NCI-H226 (cell line): ENCODE measurements at regions not wholly inside any gene's neighbourhood (a gene's known extent, or its start where the extent isn't known, plus 50 kb on each side); places are given as distances from the start of the nearest gene placed in this dataset.
"Not testable (repeated sequence)": the region's sequence is repeated elsewhere in the genome, so short reads cannot be mapped to it uniquely, and the experiment has no call there.

ENCODE experiments used
- DNase-seq: peaks from one replicate; pipeline ENCODE4 v3.0.0-alpha.2; 2015

GRCh38 chr3:22836131-22836530, 367.0 kb upstream of the UBE2E2 start:
- no peak for DNase-seq

DNA sequence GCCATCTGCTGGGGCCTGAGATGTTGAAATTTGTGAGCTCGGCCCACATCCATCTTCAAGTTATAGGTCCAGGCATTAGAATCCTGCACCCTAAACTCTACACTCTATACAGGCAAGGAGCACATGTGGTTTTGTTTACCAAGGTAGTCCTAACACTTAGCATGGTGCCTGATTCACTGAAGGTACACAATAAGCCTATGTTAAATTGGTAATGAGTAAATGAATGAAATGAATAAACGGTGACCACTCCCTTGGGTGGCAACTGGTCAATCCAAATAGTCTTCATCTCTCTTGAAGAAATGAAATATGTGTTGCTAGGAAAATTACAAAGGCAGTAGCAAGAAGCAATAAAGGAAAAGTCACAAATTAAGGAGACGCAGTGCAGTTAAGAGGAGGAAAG, 359.3 kb upstream of the UBE2E2 start:
- DNase-seq: no peak

- no peak for DNase-seq
These were observed 356.6 kb upstream of the UBE2E2 start for GRCh38 chr3:22846566-22846965.

GRCh38 chr3:22849583-22849982, 353.5 kb upstream of the UBE2E2 start:
- not testable (repeated sequence) for DNase-seq

GRCh38 chr3:22856811-22857210, 346.3 kb upstream of the UBE2E2 start:
- DNase-seq: no peak

- DNase-seq: no peak
These were observed 344.6 kb upstream of the UBE2E2 start for GRCh38 chr3:22858486-22858885.

GRCh38 chr3:22859618-22860017, 343.5 kb upstream of the UBE2E2 start:
- DNase-seq: no peak

DNA sequence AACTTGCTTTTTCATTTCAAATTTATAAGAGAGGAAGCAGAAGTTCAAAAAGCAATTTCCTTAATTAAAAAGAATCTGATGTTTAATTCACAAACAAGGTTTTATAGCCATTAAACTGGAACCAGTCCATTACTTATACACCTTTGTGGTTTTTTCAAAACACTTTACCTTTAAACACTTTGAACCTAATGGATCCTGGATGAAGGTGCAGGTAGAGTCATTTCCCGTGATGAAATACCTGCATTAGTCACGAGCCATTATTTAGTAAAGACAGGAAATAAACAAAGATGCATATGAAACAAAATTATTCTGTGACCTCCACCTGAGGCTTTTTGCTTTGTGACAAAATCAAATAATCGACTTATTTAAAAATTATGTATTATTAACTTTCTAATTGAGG, 341.7 kb upstream of the UBE2E2 start:
- no peak for DNase-seq

- no peak for DNase-seq
These were observed 341.0 kb upstream of the UBE2E2 start for GRCh38 chr3:22862111-22862510.

DNA sequence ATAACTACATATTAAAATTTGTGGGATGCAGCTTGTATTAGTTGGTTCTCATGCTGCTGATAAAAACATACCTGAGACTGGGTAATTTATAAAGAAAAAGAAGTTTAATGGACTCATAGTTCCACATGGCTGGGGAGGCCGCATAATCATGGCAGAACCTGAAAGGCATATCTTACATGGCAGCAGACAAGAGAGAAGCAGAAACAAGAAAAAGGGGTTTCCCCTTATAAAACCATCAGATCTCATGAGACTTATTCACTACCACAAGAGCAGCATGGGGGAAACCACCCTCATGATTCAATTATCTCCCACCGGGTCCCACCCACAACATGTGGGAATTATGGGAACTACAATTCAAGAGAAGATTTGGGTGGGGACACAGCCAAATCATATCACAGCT, 320.3 kb upstream of the UBE2E2 start:
- not testable (repeated sequence) for DNase-seq

- no peak for DNase-seq
These were observed 318.1 kb upstream of the UBE2E2 start for GRCh38 chr3:22885039-22885438.

DNA sequence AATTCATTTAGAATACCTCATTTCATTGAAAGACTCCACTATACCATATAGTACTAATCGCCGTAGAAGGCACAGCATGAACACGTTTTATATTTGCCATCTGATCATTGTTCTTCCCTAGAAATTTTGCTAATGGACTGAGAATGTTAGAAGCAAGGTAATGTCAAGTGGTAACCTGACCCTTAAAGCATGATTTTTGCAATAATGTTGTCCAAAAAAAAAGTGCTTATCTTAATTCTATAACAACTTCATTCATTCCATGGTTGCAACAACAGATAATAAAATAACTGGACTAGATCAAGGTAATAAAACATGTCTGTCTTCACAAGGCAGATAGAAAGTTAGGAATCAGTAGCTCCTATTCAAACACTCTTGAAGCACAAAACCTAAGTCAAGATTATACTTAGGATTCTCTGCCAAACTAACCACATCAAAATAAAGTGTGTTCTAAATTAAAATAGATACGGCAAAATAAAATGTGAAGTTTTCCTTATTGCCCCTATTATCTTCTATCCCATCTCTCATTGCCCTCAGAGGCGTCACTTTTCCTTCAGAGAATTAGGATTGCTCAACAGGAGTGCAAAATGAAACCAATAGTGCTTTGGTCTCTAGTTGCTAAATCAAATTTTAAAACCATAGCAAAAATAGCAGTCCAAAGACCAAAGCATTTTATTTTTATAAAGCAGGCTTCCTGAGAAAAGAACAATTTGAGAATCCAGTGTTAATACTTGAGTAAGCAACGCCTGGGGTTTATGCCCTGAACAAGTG, 317.4 kb upstream of the UBE2E2 start:
- DNase-seq: no peak

- DNase-seq: no peak
These were observed 316.6 kb upstream of the UBE2E2 start for GRCh38 chr3:22886439-22887068.

DNA sequence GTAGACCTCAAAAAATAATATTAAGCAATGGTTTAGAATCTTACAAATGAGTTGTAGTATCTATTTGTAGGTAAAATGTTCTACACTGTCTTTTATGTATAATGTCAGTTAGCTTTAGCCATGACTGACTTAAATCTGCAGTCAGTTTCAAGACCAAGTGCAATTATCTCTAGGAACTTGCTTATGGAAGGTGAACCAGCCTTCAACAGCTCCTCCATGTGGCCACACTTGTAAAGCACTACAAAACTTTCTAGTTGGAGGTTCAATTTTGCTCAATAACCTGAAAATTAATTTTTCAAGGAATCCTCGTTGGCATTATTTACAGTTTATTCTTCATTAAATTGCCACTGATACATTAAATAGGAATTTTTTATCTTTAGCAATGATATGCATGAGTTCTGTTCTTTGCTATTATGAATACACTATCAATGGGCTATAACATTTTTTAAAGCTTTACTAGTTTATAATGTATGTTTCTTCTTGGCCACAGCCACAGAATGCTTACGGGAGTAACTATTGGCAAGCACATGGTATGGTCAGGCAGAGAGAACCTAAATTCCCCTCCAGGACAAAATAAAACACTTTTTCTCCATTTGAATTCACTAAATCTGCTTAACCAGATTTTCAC, 315.3 kb upstream of the UBE2E2 start:
- DNase-seq: no peak

DNA sequence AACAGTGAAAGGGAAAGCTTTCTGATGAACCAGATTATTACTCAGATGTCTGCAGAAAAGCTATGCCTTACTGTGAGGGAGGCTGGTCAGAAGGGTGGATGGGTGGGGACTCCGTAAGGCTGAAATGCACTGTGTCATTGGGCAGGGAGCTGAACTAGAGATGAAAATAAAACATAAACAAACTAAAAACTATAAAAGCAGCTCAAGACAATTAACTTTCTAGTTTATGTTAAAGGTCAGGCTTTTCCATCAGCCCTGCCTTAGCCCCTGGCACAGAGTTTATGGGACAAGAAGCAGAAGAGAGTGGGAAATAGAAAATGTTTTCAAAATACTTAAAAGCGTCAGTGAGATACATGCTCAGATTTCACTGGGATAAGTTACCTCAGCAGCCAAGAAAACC, 310.0 kb upstream of the UBE2E2 start:
- no peak for DNase-seq

DNA sequence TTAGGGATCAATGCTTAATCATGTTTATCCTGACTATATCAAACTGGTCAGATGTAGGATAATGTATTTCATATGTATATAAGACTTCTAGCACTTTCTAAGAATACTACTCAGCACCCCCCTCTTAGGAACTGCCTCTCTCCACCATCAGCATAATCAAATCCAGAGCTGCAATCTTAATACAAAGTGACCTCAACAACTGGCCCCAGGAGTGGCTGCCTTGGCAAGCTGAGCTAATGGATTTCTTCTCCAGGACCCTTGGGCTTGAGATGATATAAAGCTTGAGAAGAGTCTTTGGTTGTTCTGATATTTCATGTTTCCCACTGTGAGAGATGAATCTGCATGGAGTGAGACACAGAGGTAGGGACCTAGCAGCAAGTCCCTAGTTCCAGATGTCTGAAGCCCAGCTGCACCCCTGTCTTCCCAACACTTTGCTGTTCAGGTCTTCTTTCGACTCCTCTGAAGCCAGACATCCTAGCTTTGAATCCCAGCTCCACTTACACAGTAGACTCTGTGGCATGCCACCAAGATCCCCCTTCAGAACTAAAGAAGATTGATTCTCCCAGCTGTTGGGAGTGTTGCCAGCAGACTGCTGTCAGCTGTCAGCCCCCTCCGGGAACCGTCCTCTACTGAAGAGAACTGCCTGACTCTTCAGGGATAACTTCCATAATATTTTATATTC, 309.3 kb upstream of the UBE2E2 start:
- no peak for DNase-seq

- DNase-seq: no peak
These were observed 308.3 kb upstream of the UBE2E2 start for GRCh38 chr3:22894865-22895264.

GRCh38 chr3:22895671-22896070, 307.5 kb upstream of the UBE2E2 start:
- no peak for DNase-seq

- no peak for DNase-seq
These were observed 304.6 kb upstream of the UBE2E2 start for GRCh38 chr3:22898558-22898957.

- DNase-seq: no peak
These were observed 303.7 kb upstream of the UBE2E2 start for GRCh38 chr3:22899441-22899840.

DNA sequence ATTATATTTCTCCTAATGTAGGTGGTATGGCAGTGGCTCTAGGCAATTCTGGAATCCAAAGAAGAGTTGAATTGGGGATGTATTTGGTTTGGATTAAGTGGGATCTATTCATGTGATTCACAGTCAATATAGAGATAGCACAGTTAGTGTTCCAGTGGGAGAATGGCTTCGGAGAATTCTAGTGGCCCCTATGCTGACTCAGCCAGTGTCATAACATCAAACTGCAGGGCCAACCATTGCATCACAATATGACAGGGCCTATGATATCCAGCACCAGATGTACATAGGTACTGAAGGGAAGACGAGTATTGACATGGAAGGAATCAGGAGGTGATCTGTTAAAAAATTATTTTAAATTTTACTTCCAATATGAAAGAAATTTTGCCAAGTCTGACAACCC, 302.8 kb upstream of the UBE2E2 start:
- no peak for DNase-seq

DNA sequence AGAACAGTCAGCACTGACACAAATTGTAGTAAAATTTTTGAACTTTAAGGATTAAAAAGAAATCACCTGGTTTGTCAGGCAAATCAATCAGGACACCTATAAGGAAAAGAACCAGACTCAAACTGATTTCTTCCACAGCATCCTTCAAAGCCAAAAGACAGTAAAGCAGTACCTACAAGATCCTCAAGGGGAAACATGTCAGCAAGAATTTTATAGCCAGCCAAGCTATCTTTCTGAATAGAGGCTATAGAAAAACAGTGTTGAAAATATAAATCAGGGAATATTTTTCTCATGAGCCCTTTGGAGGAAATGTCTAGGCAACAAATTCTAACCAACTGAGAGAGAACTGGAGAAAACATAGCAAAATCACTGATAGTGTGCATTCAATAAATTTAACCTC, 301.4 kb upstream of the UBE2E2 start:
- no peak for DNase-seq

- no peak for DNase-seq
These were observed 295.9 kb upstream of the UBE2E2 start for GRCh38 chr3:22907161-22907780.
